Astrocyte of the cerebellum (primary cell): ENCODE measurements at regions not wholly inside any gene's neighbourhood (a gene's known extent, or its start where the extent isn't known, plus 50 kb on each side); places are given as distances from the start of the nearest gene placed in this dataset.
A peak's percentile ranks its signal among the peaks of the same experiment; 100 is the strongest.
"Not testable (repeated sequence)": the region's sequence is repeated elsewhere in the genome, so short reads cannot be mapped to it uniquely, and the experiment has no call there.

Source experiments
- DNase-seq: peaks from one replicate; pipeline ENCODE4 v3.0.0-alpha.2; 2011; ENCODE audit warnings: low read depth
- H3K4me3 ChIP-seq: 2 replicates; pipeline ENCODE4 v1.5.1; 2011; ENCODE audit warnings: mild to moderate bottlenecking, low read depth, low read length, moderate library complexity
- CTCF ChIP-seq: IDR thresholded peaks from 2 replicates; pipeline ENCODE4 v1.5.1; 2012; ENCODE audit warnings: low read length, low read depth, moderate library complexity, mild to moderate bottlenecking; ENCODE audit errors: missing control alignments
- in situ Hi-C: cut with HindIII; loops from 2 replicates; pipeline ENCODE4 v1.10.0; 2017; ENCODE audit warnings: low sequenced_read_pairs

- TF ChIP-seq CTCF, result no peak
- no peak overlapping the region for H3K4me3 ChIP-seq
- in situ Hi-C loops, result no loop called here
- no peak for DNase-seq
Observed at GRCh38 chr18:1510542-1511179, 606.0 kb downstream of the ADCYAP1 start.

DNA sequence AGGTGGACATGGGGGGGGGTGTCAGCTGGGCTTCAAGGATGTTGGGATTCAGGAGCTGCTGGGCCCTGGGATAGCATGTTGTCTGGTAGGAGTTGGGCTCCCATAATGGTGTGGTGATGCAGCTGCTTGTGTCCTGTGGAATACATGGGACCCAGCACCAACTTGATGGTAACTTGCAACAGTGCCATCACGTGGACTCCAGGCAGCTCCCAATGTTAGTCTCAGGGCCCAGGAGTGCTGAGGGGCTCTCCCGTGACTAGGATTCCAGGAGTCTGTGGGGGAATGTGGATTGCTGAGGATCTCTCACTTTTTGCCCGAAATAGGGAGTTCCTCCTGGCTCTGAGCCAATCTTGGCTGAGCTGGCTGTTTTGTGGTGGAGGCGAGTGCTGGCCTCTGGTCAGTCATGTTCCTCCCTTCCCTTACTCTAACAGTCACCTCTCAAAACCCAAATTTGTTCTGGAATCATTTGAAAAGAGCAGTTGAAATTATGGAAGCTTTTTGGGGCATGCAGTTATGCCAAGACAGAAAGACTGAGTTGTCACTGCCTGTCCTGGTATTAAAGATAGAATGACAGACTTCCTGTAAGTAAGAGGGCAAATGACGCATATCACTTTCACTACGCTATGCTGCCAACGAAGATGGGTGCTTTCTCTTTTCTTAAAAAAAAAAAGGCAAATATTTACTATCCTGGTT, 607.1 kb downstream of the ADCYAP1 start:
- no peak for DNase-seq
- in situ Hi-C loops, result no loop called here

DNA sequence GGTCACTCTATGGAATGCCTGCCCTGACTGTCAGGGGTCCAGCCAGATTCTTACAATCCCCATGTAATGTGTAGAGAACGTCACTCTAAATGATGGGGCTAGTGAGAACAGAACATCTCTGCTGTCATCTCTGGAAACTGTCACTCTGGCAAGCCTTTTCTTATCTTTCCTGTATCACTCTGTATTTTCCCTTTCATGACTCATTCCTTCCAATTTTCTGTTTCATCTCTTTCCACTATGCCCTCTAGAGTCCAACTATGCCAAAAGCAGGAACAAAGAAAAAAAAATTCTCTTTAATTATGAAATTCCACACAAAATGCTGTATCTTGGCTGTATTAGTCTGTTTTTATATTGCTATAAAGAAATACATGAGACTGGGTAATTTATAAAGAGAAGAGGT, 608.8 kb downstream of the ADCYAP1 start:
- TF ChIP-seq CTCF, result peak; percentile 24
- H3K4me3 ChIP-seq, result no peak overlapping the region
- in situ Hi-C loops, result no loop called here
- no peak for DNase-seq

More for the DNA sequence above, 607.1 kb downstream of the ADCYAP1 start:
- no peak for TF ChIP-seq CTCF
- no peak overlapping the region for H3K4me3 ChIP-seq

DNA sequence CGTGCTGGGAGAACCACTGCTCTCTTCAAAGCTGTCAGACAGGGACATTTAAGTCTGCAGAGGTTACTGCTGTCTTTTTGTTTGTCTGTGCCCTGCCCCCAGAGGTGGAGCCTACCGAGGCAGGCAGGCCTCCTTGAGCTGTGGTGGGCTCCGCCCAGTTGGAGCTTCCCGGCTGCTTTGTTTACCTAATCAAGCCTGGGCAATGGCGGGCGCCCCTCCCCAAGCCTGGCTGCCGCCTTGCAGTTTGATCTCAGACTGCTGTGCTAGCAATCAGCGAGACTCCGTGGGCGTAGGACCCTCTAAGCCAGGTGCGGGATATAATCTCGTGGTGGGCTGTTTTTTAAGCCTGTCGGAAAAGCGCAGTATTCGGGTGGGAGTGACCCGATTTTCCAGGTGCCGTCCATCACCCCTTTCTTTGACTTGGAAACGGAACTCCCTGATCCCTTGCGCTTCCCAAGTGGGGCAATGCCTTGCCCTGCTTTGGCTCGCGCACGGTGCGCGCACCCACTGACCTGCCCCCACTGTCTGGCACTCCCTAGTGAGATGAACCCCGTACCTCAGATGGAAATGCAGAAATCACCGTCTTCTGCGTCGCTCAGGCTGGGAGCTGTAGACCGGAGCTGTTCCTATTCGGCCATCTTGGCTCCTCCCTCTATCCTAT, 617.0 kb downstream of the ADCYAP1 start:
- in situ Hi-C loops, H3K4me3 ChIP-seq, DNase-seq: not testable (repeated sequence)

DNA sequence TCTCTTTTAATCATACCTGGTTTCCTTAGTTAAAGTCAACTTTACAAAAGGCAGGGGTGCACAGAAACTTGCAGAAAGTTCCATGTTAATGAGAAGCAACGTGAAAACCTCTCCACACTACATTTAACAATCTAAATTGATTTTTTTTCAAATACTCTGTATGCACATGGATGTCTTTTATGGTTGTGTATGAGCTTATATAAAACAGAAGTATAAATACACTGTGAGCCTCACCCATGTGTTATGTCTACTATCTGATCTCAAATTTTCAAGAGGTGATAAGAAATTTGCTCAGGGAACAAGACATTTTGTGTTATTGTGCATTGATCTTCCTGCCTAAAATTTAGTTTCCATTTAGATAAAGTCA, 617.6 kb downstream of the ADCYAP1 start:
- no peak for TF ChIP-seq CTCF
- DNase-seq, result no peak
- no peak overlapping the region for H3K4me3 ChIP-seq
- in situ Hi-C loops, result no loop called here

DNA sequence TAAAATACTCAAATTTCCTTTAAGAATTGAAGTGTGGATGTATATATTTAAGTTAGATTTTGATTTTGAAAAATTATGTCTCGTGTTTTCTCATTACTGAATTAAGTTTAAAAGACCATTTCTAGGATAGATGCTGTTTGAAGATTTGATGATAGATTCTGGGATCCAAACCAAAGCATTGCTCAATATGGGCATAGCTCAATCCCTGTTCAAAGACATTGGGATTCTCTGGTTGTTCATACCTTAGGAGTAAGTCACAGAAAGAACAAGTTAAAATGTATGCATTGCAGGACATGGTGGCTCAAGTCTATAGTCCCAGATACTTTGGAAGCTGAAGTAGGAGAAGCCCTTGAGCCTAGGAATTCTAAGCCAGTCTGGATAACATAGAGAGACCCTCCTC, 622.3 kb downstream of the ADCYAP1 start:
- DNase-seq, result no peak
- TF ChIP-seq CTCF, result no peak
- in situ Hi-C loops, result no loop called here
- H3K4me3 ChIP-seq, result no peak overlapping the region

GRCh38 chr18:1527805-1528204, 623.1 kb downstream of the ADCYAP1 start:
- in situ Hi-C loops, result no loop called here
- H3K4me3 ChIP-seq, result no peak overlapping the region
- DNase-seq, result no peak
- TF ChIP-seq CTCF, result no peak
